ENCODE measurements at regions not wholly inside any gene's neighbourhood (a gene's known extent, or its start where the extent isn't known, plus 50 kb on each side); places are given as distances from the start of the nearest gene placed in this dataset.

GRCh38 chr22:49093192-49093880, 734.3 kb downstream of the BRD1 start:
- DNase-seq = no peak

- DNase-seq = no peak
Measured at GRCh38 chr22:49092716-49093115, 735.0 kb downstream of the BRD1 start.

- DNase-seq = no peak
Measured at GRCh38 chr22:49091917-49092545, 735.6 kb downstream of the BRD1 start.

- no peak for DNase-seq
Measured at GRCh38 chr22:49091451-49091850, 736.2 kb downstream of the BRD1 start.

GRCh38 chr22:49090853-49091135, 736.9 kb downstream of the BRD1 start:
- no peak for DNase-seq

GRCh38 chr22:49090061-49090852, 737.4 kb downstream of the BRD1 start:
- DNase-seq = no peak

- DNase-seq = no peak
Measured at GRCh38 chr22:49088801-49089791, 738.6 kb downstream of the BRD1 start.

GRCh38 chr22:49087716-49088601, 739.7 kb downstream of the BRD1 start:
- DNase-seq = no peak

GRCh38 chr22:49087198-49087597, 740.5 kb downstream of the BRD1 start:
- no peak for DNase-seq

- no peak for DNase-seq
Measured at GRCh38 chr22:49086606-49087157, 741.0 kb downstream of the BRD1 start.

- no peak for DNase-seq
Measured at GRCh38 chr22:49086181-49086580, 741.5 kb downstream of the BRD1 start.

GRCh38 chr22:49084206-49084605, 743.5 kb downstream of the BRD1 start:
- no peak for DNase-seq

GRCh38 chr22:49083607-49084006, 744.1 kb downstream of the BRD1 start:
- DNase-seq = no peak

GRCh38 chr22:49082451-49082850, 745.2 kb downstream of the BRD1 start:
- no peak for DNase-seq

GRCh38 chr22:49081926-49082325, 745.7 kb downstream of the BRD1 start:
- no peak for DNase-seq

GRCh38 chr22:49081261-49081666, 746.4 kb downstream of the BRD1 start:
- no peak for DNase-seq

- no peak for DNase-seq
Measured at GRCh38 chr22:49080631-49081030, 747.0 kb downstream of the BRD1 start.

GRCh38 chr22:49079743-49080500, 747.8 kb downstream of the BRD1 start:
- DNase-seq = no peak

- DNase-seq = no peak
Measured at GRCh38 chr22:49079027-49079725, 748.5 kb downstream of the BRD1 start.

GRCh38 chr22:49078076-49078710, 749.5 kb downstream of the BRD1 start:
- no peak for DNase-seq
